ENCODE measurements at regions not wholly inside any gene's neighbourhood (a gene's known extent, or its start where the extent isn't known, plus 50 kb on each side); places are given as distances from the start of the nearest gene placed in this dataset.

GRCh38 chr3:118512301-118512700, 522.3 kb downstream of the IGSF11 start:
- no peaks in the 10 kb centered on the region for H3K4me1 ChIP-seq (ENCODE audit: control insufficient read depth, low read depth, low read length)
- no peak overlapping the region for H2BK15ac ChIP-seq (replicated peaks; ENCODE audit: low read depth)
- no peaks in the 10 kb centered on the region for H3K27me3 ChIP-seq (ENCODE audit: insufficient read depth, low read length, poor library complexity)
- no peaks in the 10 kb centered on the region for H3K79me2 ChIP-seq (ENCODE audit: control insufficient read depth, insufficient read depth, low read length)
- H3K4me3 ChIP-seq (ENCODE audit: low read length), result no peak overlapping the region
- no CpG with 5 or more reads among the region's 2 CpGs for WGBS (ENCODE audit: extremely low coverage, insufficient coverage, low lambda C conversion rate)
- no peak overlapping the region for H3K9ac ChIP-seq (ENCODE audit: low read length)
- no peak overlapping the region for H2BK5ac ChIP-seq (ENCODE audit: low read length)
- no peak overlapping the region for H2AK5ac ChIP-seq (ENCODE audit: low read length)
- H3K4ac ChIP-seq (ENCODE audit: low read depth, low read length), result no peak overlapping the region
- H4K5ac ChIP-seq (ENCODE audit: low read length), result no peak overlapping the region
- H2BK120ac ChIP-seq (ENCODE audit: low read depth, low read length), result no peak overlapping the region
- H3K79me1 ChIP-seq (ENCODE audit: low read length), result no peaks in the 10 kb centered on the region
- no peak overlapping the region for H3K4me2 ChIP-seq (ENCODE audit: low read length)
- no peak overlapping the region for H3K18ac ChIP-seq (ENCODE audit: low read length)
- H3K27ac ChIP-seq (ENCODE audit: low read depth, low read length), result no peak overlapping the region
- no peak overlapping the region for H3K56ac ChIP-seq (ENCODE audit: low read length)
- no peak overlapping the region for H3K23ac ChIP-seq (ENCODE audit: low read length)
- H4K8ac ChIP-seq (ENCODE audit: low read depth, low read length), result no peak overlapping the region
- no peaks in the 10 kb centered on the region for H3K36me3 ChIP-seq (ENCODE audit: control insufficient read depth, insufficient read depth, low read length)
- no peak for DNase-seq

DNA sequence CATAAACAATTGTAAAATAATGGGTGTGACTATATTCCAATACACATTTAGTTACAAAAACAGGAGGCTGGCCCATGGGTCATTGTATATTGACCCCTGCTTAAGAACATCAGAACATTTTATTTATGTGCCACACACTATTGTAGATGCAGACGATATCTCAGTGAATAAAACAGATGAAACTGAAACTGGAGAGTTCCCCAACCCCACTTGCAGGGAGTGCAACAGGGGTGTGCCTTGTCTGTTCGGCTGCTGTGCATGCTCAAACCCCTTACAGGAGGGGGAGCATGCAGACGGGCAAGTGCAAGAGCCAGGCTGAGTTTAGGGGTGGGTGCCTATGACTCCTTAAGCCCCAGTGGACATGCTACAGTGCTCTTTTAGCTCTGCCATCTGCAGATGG, 509.6 kb downstream of the IGSF11 start:
- no peak overlapping the region for H3K4ac ChIP-seq (ENCODE audit: low read depth, low read length)
- DNase-seq, result no peak
- no peaks in the 10 kb centered on the region for H3K4me1 ChIP-seq (ENCODE audit: control insufficient read depth, low read depth, low read length)

GRCh38 chr3:118526758-118527513, 507.7 kb downstream of the IGSF11 start:
- no peak overlapping the region for H2BK120ac ChIP-seq (ENCODE audit: low read depth, low read length)
- H3K23ac ChIP-seq (ENCODE audit: low read length), result no peak overlapping the region
- no peaks in the 10 kb centered on the region for H3K79me1 ChIP-seq (ENCODE audit: low read length)
- H2BK15ac ChIP-seq (replicated peaks; ENCODE audit: low read depth), result no peak overlapping the region
- H4K5ac ChIP-seq (ENCODE audit: low read length), result no peak overlapping the region
- H2AK5ac ChIP-seq (ENCODE audit: low read length), result no peak overlapping the region
- no peak overlapping the region for H3K4me3 ChIP-seq (ENCODE audit: low read length)
- no peak overlapping the region for H3K27ac ChIP-seq (ENCODE audit: low read depth, low read length)
- no peak overlapping the region for H2BK5ac ChIP-seq (ENCODE audit: low read length)
- no peak overlapping the region for H3K9ac ChIP-seq (ENCODE audit: low read length)
- no peaks in the 10 kb centered on the region for H3K79me2 ChIP-seq (ENCODE audit: control insufficient read depth, insufficient read depth, low read length)
- no peaks in the 10 kb centered on the region for H3K36me3 ChIP-seq (ENCODE audit: control insufficient read depth, insufficient read depth, low read length)
- H4K8ac ChIP-seq (ENCODE audit: low read depth, low read length), result no peak overlapping the region
- no peak overlapping the region for H3K18ac ChIP-seq (ENCODE audit: low read length)
- no CpG with 5 or more reads among the region's 1 CpG for WGBS (ENCODE audit: extremely low coverage, insufficient coverage, low lambda C conversion rate)
- H3K27me3 ChIP-seq (ENCODE audit: insufficient read depth, low read length, poor library complexity), result no peaks in the 10 kb centered on the region
- no peak overlapping the region for H3K4ac ChIP-seq (ENCODE audit: low read depth, low read length)
- H3K56ac ChIP-seq (ENCODE audit: low read length), result no peak overlapping the region
- DNase-seq, result no peak
- H3K4me1 ChIP-seq (ENCODE audit: control insufficient read depth, low read depth, low read length), result no peaks in the 10 kb centered on the region
- H3K4me2 ChIP-seq (ENCODE audit: low read length), result no peak overlapping the region

More for the DNA sequence above, 509.6 kb downstream of the IGSF11 start:
- Histone ChIP-seq H3K79me2 (ENCODE audit: control insufficient read depth, insufficient read depth, low read length) (no peaks in the 10 kb centered on the region), H3K4me3 (ENCODE audit: low read length) (no peak overlapping the region), H3K4me2 (ENCODE audit: low read length) (no peak overlapping the region), H2AK5ac (ENCODE audit: low read length) (no peak overlapping the region), H3K9ac (ENCODE audit: low read length) (no peak overlapping the region), H3K18ac (ENCODE audit: low read length) (no peak overlapping the region), H2BK5ac (ENCODE audit: low read length) (no peak overlapping the region), H3K36me3 (ENCODE audit: control insufficient read depth, insufficient read depth, low read length) (no peaks in the 10 kb centered on the region), H3K27me3 (ENCODE audit: insufficient read depth, low read length, poor library complexity) (no peaks in the 10 kb centered on the region), H3K56ac (ENCODE audit: low read length) (no peak overlapping the region), H4K8ac (ENCODE audit: low read depth, low read length) (no peak overlapping the region), H3K79me1 (ENCODE audit: low read length) (no peaks in the 10 kb centered on the region), H2BK15ac (replicated peaks; ENCODE audit: low read depth) (no peak overlapping the region), H3K27ac (ENCODE audit: low read depth, low read length) (no peak overlapping the region), H4K5ac (ENCODE audit: low read length) (no peak overlapping the region), H2BK120ac (ENCODE audit: low read depth, low read length) (no peak overlapping the region), H3K23ac (ENCODE audit: low read length) (no peak overlapping the region)
- no CpG with 5 or more reads among the region's 3 CpGs for WGBS (ENCODE audit: extremely low coverage, insufficient coverage, low lambda C conversion rate)

- H4K5ac ChIP-seq (ENCODE audit: low read length), result no peak overlapping the region
- H3K4me3 ChIP-seq (ENCODE audit: low read length), result no peak overlapping the region
- no peak overlapping the region for H2BK15ac ChIP-seq (replicated peaks; ENCODE audit: low read depth)
- no peak overlapping the region for H2AK5ac ChIP-seq (ENCODE audit: low read length)
- no peak overlapping the region for H3K9ac ChIP-seq (ENCODE audit: low read length)
- no peaks in the 10 kb centered on the region for H3K79me2 ChIP-seq (ENCODE audit: control insufficient read depth, insufficient read depth, low read length)
- H3K4me1 ChIP-seq (ENCODE audit: control insufficient read depth, low read depth, low read length), result no peaks in the 10 kb centered on the region
- H3K18ac ChIP-seq (ENCODE audit: low read length), result no peak overlapping the region
- H2BK5ac ChIP-seq (ENCODE audit: low read length), result no peak overlapping the region
- no peak overlapping the region for H3K56ac ChIP-seq (ENCODE audit: low read length)
- no peak overlapping the region for H3K4me2 ChIP-seq (ENCODE audit: low read length)
- no peak for DNase-seq
- no peak overlapping the region for H3K27ac ChIP-seq (ENCODE audit: low read depth, low read length)
- H4K8ac ChIP-seq (ENCODE audit: low read depth, low read length), result no peak overlapping the region
- H3K27me3 ChIP-seq (ENCODE audit: insufficient read depth, low read length, poor library complexity), result no peaks in the 10 kb centered on the region
- no peak overlapping the region for H3K4ac ChIP-seq (ENCODE audit: low read depth, low read length)
- no peaks in the 10 kb centered on the region for H3K36me3 ChIP-seq (ENCODE audit: control insufficient read depth, insufficient read depth, low read length)
- no peaks in the 10 kb centered on the region for H3K79me1 ChIP-seq (ENCODE audit: low read length)
- H3K23ac ChIP-seq (ENCODE audit: low read length), result no peak overlapping the region
- H2BK120ac ChIP-seq (ENCODE audit: low read depth, low read length), result no peak overlapping the region
These were observed 507.1 kb downstream of the IGSF11 start for GRCh38 chr3:118527514-118528044.

GRCh38 chr3:118529554-118529953, 505.1 kb downstream of the IGSF11 start:
- no peak overlapping the region for H2BK5ac ChIP-seq (ENCODE audit: low read length)
- no peak overlapping the region for H2BK120ac ChIP-seq (ENCODE audit: low read depth, low read length)
- H3K27me3 ChIP-seq (ENCODE audit: insufficient read depth, low read length, poor library complexity), result no peaks in the 10 kb centered on the region
- no peaks in the 10 kb centered on the region for H3K79me1 ChIP-seq (ENCODE audit: low read length)
- H3K4me1 ChIP-seq (ENCODE audit: control insufficient read depth, low read depth, low read length), result no peaks in the 10 kb centered on the region
- no peak overlapping the region for H3K4me3 ChIP-seq (ENCODE audit: low read length)
- H2AK5ac ChIP-seq (ENCODE audit: low read length), result no peak overlapping the region
- H3K4me2 ChIP-seq (ENCODE audit: low read length), result no peak overlapping the region
- H3K36me3 ChIP-seq (ENCODE audit: control insufficient read depth, insufficient read depth, low read length), result no peaks in the 10 kb centered on the region
- H3K18ac ChIP-seq (ENCODE audit: low read length), result no peak overlapping the region
- no CpG with 5 or more reads among the region's 2 CpGs for WGBS (ENCODE audit: extremely low coverage, insufficient coverage, low lambda C conversion rate)
- H2BK15ac ChIP-seq (replicated peaks; ENCODE audit: low read depth), result no peak overlapping the region
- H3K9ac ChIP-seq (ENCODE audit: low read length), result no peak overlapping the region
- H3K79me2 ChIP-seq (ENCODE audit: control insufficient read depth, insufficient read depth, low read length), result no peaks in the 10 kb centered on the region
- no peak overlapping the region for H4K5ac ChIP-seq (ENCODE audit: low read length)
- no peak overlapping the region for H3K23ac ChIP-seq (ENCODE audit: low read length)
- H4K8ac ChIP-seq (ENCODE audit: low read depth, low read length), result no peak overlapping the region
- H3K4ac ChIP-seq (ENCODE audit: low read depth, low read length), result no peak overlapping the region
- DNase-seq, result no peak
- H3K56ac ChIP-seq (ENCODE audit: low read length), result no peak overlapping the region
- H3K27ac ChIP-seq (ENCODE audit: low read depth, low read length), result no peak overlapping the region

Measured in mesendoderm (in vitro differentiated cells).